ENCODE measurements at regions not wholly inside any gene's neighbourhood (a gene's known extent, or its start where the extent isn't known, plus 50 kb on each side); places are given as distances from the start of the nearest gene placed in this dataset.

DNA sequence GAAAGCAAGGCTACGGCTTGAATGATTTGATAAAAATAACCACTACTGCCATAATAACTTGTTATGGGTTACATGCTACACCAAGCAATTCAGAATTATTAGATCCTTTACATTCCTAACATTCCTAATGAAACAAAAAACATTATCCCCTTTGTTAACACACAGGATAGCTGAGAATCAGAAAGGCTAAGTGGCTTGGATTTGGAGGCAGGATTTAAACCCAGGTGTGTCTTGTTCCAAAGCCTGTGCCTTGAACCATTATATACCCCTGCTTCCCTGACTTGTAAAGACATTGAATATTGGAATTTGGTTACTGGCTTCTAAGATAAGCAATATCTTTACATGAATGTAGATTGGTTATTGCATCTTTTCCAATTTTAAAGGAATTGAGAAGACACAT lies 417.1 kb upstream of the GOLIM4 start:
- TF ChIP-seq, protein P1, sequence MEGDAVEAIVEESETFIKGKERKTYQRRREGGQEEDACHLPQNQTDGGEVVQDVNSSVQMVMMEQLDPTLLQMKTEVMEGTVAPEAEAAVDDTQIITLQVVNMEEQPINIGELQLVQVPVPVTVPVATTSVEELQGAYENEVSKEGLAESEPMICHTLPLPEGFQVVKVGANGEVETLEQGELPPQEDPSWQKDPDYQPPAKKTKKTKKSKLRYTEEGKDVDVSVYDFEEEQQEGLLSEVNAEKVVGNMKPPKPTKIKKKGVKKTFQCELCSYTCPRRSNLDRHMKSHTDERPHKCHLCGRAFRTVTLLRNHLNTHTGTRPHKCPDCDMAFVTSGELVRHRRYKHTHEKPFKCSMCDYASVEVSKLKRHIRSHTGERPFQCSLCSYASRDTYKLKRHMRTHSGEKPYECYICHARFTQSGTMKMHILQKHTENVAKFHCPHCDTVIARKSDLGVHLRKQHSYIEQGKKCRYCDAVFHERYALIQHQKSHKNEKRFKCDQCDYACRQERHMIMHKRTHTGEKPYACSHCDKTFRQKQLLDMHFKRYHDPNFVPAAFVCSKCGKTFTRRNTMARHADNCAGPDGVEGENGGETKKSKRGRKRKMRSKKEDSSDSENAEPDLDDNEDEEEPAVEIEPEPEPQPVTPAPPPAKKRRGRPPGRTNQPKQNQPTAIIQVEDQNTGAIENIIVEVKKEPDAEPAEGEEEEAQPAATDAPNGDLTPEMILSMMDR (IDR thresholded peaks at IDR 0.05; ENCODE audit: low read length): no peak
- TF ChIP-seq EZH2 (IDR thresholded peaks at IDR 0.05; ENCODE audit: borderline replicate concordance, low read length): no peak
